GM12873 (cell line): ENCODE measurements at regions not wholly inside any gene's neighbourhood (a gene's known extent, or its start where the extent isn't known, plus 50 kb on each side); places are given as distances from the start of the nearest gene placed in this dataset.

Source experiments
- CTCF ChIP-seq: IDR thresholded peaks from 2 replicates; pipeline ENCODE4 v1.5.1; 2012; ENCODE audit warnings: low read depth, mild to moderate bottlenecking, moderate library complexity, low read length, control low read depth; ENCODE audit not compliant: insufficient read depth; ENCODE audit errors: missing control alignments

GRCh38 chr3:78322780-78323179, 1282.9 kb downstream of the ROBO2 start:
- no peak for TF ChIP-seq CTCF

GRCh38 chr3:78337801-78338211, 1297.9 kb downstream of the ROBO2 start:
- TF ChIP-seq CTCF = no peak

- no peak for TF ChIP-seq CTCF
Measured at GRCh38 chr3:78338405-78338804, 1298.5 kb downstream of the ROBO2 start.

- no peak for TF ChIP-seq CTCF
Measured at GRCh38 chr3:78343221-78343620, 1303.3 kb downstream of the ROBO2 start.

- no peak for TF ChIP-seq CTCF
Measured at GRCh38 chr3:78344918-78345317, 1305.0 kb downstream of the ROBO2 start.

GRCh38 chr3:78347176-78347575, 1307.3 kb downstream of the ROBO2 start:
- TF ChIP-seq CTCF = no peak

GRCh38 chr3:78348664-78349063, 1308.8 kb downstream of the ROBO2 start:
- TF ChIP-seq CTCF = no peak
